ENCODE measurements at regions not wholly inside any gene's neighbourhood (a gene's known extent, or its start where the extent isn't known, plus 50 kb on each side); places are given as distances from the start of the nearest gene placed in this dataset.

DNA sequence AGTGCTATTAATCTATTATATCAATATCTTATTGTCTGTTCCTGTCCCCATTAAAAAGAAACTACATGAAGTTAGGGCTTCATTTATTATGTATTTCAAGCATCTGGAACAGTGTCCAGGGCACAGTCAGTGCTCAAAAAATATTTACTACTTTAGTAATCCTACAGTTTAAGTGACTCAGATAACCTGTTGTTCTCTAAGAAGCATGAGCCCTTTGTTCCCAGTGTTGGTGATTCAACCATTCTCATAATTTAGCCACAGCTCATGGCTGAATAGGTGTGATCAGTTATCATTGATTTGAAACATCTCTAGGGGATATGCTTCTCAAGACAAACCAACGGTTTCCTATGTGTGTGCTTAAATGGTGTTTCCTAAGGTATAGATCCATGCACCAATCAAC, 292.7 kb downstream of the TMEM167A start:
- H3K4me1 ChIP-seq (ENCODE audit: control insufficient read depth, insufficient read depth, low read length), result no peaks in the 10 kb centered on the region
- BruUV-seq (replicated peaks), result no TSS peak
- no peaks in the 10 kb centered on the region for H3K36me3 ChIP-seq (ENCODE audit: control insufficient read depth, insufficient read depth, low read length)
- no peak overlapping the region for H3K27ac ChIP-seq (ENCODE audit: low read length)
- no peaks in the 10 kb centered on the region for H3K9me3 ChIP-seq (ENCODE audit: control insufficient read depth, insufficient read depth, low read depth, low read length)
- intact Hi-C loops (cut with micrococcal nuclease; ENCODE audit: unreplicated experiment), result no loop called here
- ATAC-seq (no peak), DNase-seq (ENCODE audit: low read depth, low spot score) (no peak)
- ChIA-PET POLR2A (no interaction called here), CTCF (no interaction called here)
- H3K27me3 ChIP-seq (ENCODE audit: control insufficient read depth, insufficient read depth, low read length), result no peaks in the 10 kb centered on the region
- in situ Hi-C loops (cut with HindIII; ENCODE audit: low pct_unique_long_range_greater_than_20kb, low sequenced_read_pairs), result no loop called here
- no peak overlapping the region for H3K4me3 ChIP-seq (ENCODE audit: low read depth in 2 of 2, low read length in 2 of 2)
- TF ChIP-seq POLR2AphosphoS5 (IDR thresholded peaks at IDR 0.05; ENCODE audit: low read depth, low read length) (no peak), SIN3A (IDR thresholded peaks at IDR 0.05; ENCODE audit: borderline replicate concordance, insufficient read depth, low read depth, low read length) (no peak), TCF7L2 (IDR thresholded peaks at IDR 0.05; ENCODE audit: low read depth, low read length) (no peak)
- TF ChIP-seq, protein P1, sequence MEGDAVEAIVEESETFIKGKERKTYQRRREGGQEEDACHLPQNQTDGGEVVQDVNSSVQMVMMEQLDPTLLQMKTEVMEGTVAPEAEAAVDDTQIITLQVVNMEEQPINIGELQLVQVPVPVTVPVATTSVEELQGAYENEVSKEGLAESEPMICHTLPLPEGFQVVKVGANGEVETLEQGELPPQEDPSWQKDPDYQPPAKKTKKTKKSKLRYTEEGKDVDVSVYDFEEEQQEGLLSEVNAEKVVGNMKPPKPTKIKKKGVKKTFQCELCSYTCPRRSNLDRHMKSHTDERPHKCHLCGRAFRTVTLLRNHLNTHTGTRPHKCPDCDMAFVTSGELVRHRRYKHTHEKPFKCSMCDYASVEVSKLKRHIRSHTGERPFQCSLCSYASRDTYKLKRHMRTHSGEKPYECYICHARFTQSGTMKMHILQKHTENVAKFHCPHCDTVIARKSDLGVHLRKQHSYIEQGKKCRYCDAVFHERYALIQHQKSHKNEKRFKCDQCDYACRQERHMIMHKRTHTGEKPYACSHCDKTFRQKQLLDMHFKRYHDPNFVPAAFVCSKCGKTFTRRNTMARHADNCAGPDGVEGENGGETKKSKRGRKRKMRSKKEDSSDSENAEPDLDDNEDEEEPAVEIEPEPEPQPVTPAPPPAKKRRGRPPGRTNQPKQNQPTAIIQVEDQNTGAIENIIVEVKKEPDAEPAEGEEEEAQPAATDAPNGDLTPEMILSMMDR (IDR thresholded peaks at IDR 0.05), result no peak
- TF ChIP-seq, protein P2, sequence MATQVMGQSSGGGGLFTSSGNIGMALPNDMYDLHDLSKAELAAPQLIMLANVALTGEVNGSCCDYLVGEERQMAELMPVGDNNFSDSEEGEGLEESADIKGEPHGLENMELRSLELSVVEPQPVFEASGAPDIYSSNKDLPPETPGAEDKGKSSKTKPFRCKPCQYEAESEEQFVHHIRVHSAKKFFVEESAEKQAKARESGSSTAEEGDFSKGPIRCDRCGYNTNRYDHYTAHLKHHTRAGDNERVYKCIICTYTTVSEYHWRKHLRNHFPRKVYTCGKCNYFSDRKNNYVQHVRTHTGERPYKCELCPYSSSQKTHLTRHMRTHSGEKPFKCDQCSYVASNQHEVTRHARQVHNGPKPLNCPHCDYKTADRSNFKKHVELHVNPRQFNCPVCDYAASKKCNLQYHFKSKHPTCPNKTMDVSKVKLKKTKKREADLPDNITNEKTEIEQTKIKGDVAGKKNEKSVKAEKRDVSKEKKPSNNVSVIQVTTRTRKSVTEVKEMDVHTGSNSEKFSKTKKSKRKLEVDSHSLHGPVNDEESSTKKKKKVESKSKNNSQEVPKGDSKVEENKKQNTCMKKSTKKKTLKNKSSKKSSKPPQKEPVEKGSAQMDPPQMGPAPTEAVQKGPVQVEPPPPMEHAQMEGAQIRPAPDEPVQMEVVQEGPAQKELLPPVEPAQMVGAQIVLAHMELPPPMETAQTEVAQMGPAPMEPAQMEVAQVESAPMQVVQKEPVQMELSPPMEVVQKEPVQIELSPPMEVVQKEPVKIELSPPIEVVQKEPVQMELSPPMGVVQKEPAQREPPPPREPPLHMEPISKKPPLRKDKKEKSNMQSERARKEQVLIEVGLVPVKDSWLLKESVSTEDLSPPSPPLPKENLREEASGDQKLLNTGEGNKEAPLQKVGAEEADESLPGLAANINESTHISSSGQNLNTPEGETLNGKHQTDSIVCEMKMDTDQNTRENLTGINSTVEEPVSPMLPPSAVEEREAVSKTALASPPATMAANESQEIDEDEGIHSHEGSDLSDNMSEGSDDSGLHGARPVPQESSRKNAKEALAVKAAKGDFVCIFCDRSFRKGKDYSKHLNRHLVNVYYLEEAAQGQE (IDR thresholded peaks at IDR 0.05; ENCODE audit: insufficient read depth in 1 of 2, low read depth in 2 of 2, low read length in 1 of 2), result no peak

DNA sequence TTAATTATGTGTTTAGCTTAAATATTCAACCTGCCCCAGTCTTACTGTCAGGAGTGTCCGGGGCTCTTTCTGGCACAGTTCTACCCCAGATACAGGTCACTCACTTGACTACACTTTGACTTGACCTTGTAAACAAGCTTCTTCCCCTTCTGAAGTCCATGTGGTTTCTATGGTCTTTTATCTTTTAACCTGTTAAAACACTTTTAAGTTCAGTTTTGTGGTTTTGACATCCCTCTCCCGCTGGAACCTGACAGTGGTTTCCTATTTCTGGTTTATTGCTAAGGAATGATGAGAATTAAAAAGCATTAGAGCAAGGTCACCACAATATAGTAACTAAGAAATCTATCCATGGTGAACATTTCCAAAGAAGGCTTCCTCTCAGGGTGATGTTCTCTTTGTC, 300.1 kb downstream of the TMEM167A start:
- in situ Hi-C loops (cut with HindIII; ENCODE audit: low pct_unique_long_range_greater_than_20kb, low sequenced_read_pairs), result no loop called here
- Histone ChIP-seq H3K4me1 (ENCODE audit: control insufficient read depth, insufficient read depth, low read length) (no peaks in the 10 kb centered on the region), H3K27me3 (ENCODE audit: control insufficient read depth, insufficient read depth, low read length) (no peaks in the 10 kb centered on the region), H3K4me3 (ENCODE audit: low read depth in 2 of 2, low read length in 2 of 2) (no peak overlapping the region), H3K9me3 (ENCODE audit: control insufficient read depth, insufficient read depth, low read depth, low read length) (no peaks in the 10 kb centered on the region), H3K27ac (ENCODE audit: low read length) (no peak overlapping the region), H3K36me3 (ENCODE audit: control insufficient read depth, insufficient read depth, low read length) (no peaks in the 10 kb centered on the region)
- ATAC-seq (no peak), DNase-seq (ENCODE audit: low read depth, low spot score) (no peak)
- intact Hi-C loops (cut with micrococcal nuclease; ENCODE audit: unreplicated experiment), result no loop called here
- ChIA-PET POLR2A (no interaction called here), CTCF (no interaction called here)
- TF ChIP-seq, protein P1 (IDR thresholded peaks at IDR 0.05), result no peak
- TF ChIP-seq, protein P2 (IDR thresholded peaks at IDR 0.05; ENCODE audit: insufficient read depth in 1 of 2, low read depth in 2 of 2, low read length in 1 of 2), result no peak
- TF ChIP-seq TCF7L2 (IDR thresholded peaks at IDR 0.05; ENCODE audit: low read depth, low read length) (no peak), SIN3A (IDR thresholded peaks at IDR 0.05; ENCODE audit: borderline replicate concordance, insufficient read depth, low read depth, low read length) (no peak), POLR2AphosphoS5 (IDR thresholded peaks at IDR 0.05; ENCODE audit: low read depth, low read length) (no peak)
- no TSS peak for BruUV-seq (replicated peaks)
